ENCODE measurements at regions not wholly inside any gene's neighbourhood (a gene's known extent, or its start where the extent isn't known, plus 50 kb on each side); places are given as distances from the start of the nearest gene placed in this dataset.

- DNase-seq (ENCODE audit: low read depth), result no peak
- no peak overlapping the region for H3K4me3 ChIP-seq (ENCODE audit: low read depth, low read length)
- TF ChIP-seq, protein P1, sequence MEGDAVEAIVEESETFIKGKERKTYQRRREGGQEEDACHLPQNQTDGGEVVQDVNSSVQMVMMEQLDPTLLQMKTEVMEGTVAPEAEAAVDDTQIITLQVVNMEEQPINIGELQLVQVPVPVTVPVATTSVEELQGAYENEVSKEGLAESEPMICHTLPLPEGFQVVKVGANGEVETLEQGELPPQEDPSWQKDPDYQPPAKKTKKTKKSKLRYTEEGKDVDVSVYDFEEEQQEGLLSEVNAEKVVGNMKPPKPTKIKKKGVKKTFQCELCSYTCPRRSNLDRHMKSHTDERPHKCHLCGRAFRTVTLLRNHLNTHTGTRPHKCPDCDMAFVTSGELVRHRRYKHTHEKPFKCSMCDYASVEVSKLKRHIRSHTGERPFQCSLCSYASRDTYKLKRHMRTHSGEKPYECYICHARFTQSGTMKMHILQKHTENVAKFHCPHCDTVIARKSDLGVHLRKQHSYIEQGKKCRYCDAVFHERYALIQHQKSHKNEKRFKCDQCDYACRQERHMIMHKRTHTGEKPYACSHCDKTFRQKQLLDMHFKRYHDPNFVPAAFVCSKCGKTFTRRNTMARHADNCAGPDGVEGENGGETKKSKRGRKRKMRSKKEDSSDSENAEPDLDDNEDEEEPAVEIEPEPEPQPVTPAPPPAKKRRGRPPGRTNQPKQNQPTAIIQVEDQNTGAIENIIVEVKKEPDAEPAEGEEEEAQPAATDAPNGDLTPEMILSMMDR (IDR thresholded peaks at IDR 0.05; ENCODE audit: insufficient read depth, low read length), result no peak
Measured at GRCh38 chr10:52967806-52968795, 195.5 kb upstream of the MBL2 start.

DNA sequence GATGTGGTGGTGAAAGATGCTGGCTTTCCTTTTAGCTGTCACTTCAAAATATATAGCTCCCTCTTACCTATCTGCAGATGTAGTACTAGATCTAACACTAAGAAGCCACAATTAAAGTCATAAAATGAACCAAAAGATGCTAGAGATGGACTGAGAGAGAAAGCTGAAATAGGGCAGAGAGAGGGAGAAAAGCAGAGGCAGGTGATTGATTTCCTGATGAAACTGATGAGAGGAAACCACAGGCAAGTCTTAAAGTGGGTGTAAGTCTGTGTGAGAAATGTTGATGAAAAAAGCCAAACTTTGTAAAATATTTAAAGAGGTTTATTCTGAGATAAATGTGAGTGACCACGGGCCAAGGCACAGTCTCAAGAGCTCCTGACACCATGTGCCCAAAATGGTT, 194.3 kb upstream of the MBL2 start:
- TF ChIP-seq, protein P1 (IDR thresholded peaks at IDR 0.05; ENCODE audit: insufficient read depth, low read length), result no peak
- no peak for DNase-seq (ENCODE audit: low read depth)
- H3K4me3 ChIP-seq (ENCODE audit: low read depth, low read length), result no peak overlapping the region

DNA sequence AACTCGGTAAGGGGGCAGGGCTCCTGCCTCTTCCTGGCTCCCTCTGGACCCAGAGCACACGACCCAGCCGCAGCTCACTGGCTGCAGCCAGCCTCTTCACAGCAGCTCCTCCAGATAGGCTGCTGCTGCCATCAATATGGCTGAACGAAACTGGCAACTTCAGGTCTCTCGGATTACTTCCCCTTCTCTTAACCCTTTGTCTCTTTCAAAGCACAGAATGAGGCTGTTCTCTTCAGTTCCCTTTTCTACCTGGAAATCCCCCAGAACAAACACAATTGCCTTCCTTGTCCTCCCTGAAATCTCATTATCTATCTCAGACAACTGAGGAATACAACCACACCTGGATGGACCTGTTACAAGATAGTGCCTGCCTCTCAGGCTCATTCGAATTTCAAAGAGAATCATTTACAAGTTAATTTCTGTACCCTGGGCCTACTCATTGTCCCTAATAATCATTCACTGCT, 193.4 kb upstream of the MBL2 start:
- DNase-seq (ENCODE audit: low read depth), result no peak
- H3K4me3 ChIP-seq (ENCODE audit: low read depth, low read length), result no peak overlapping the region
- TF ChIP-seq, protein P1 (IDR thresholded peaks at IDR 0.05; ENCODE audit: insufficient read depth, low read length), result no peak

DNA sequence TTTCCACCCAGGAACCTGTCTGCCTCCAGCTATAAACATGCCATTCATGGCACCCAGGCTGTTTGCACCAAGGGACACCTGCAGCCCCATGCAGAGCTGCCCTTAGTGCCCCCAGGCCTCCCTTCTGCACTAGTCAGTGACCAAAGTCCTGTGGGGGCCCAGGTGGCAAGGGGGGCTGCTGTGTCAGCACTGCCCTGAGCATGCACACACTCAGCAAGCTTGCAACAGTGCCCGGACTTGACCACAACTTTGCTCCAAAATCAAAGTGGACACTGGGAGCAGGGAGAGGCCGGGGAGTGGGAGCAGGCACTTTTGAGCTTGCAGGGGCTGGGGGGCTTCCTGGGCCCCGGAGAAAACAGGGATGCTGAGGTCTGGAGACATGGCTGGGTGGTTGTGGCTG, 192.9 kb upstream of the MBL2 start:
- TF ChIP-seq, protein P1 (IDR thresholded peaks at IDR 0.05; ENCODE audit: insufficient read depth, low read length), result no peak
- DNase-seq (ENCODE audit: low read depth), result no peak
- no peak overlapping the region for H3K4me3 ChIP-seq (ENCODE audit: low read depth, low read length)

DNA sequence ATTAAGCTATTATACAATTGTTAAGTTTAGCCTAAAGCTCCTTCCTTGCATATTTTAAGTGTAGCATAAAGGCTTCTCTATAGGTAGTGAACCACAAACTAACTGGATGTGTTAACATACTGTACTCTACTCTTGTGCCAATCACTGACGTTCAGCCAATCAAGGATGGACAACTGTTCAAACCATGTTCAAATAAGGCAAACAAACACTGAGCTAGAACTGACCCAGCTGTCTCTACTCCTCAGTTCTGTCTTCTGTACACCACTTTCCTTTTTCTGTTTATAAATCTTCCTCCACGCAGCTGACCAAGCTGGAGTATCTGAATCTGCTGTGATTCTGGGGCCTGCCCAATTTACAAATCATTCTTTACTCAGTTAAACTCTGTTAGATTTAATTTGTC, 188.7 kb upstream of the MBL2 start:
- no peak for DNase-seq (ENCODE audit: low read depth)
- TF ChIP-seq, protein P1 (IDR thresholded peaks at IDR 0.05; ENCODE audit: insufficient read depth, low read length), result no peak
- H3K4me3 ChIP-seq (ENCODE audit: low read depth, low read length), result no peak overlapping the region

DNA sequence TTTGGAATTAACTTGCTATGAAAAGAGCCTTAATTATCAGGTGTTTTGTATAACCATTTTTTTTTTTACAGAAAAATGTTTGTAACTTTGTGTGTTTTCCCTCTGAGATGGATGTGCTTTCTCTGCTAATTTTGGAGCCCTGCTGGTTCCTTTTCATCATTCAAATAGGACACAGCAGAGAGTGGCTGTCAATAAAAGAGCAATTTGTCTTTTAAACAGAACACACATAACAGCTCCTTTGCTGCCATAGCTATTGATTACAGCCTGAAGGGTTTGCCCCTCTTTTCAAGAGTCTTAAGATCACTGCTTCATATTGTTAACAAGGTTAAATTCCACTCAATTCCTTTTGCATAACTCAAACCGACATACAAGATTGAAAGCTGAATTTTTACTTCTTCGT, 187.2 kb upstream of the MBL2 start:
- H3K4me3 ChIP-seq (ENCODE audit: low read depth, low read length), result no peak overlapping the region
- TF ChIP-seq, protein P1 (IDR thresholded peaks at IDR 0.05; ENCODE audit: insufficient read depth, low read length), result no peak
- DNase-seq (ENCODE audit: low read depth), result no peak

Measured in fibroblast of the aortic adventitia (primary cell).